Uterus (tissue), 3 donors: ENCODE measurements at regions not wholly inside any gene's neighbourhood (a gene's known extent, or its start where the extent isn't known, plus 50 kb on each side); places are given as distances from the start of the nearest gene placed in this dataset.

Experiments
- DNase-seq, 2 donors: peaks; one replicate each; pipeline ENCODE4 v3.0.0-alpha.2; 2019 to 2020
- H3K27ac ChIP-seq, 2 donors: fragments of 200-600 bp; sonication (generic); 1 replicate in 1 of 2; 2 replicates in 1 of 2; pipeline ENCODE4 v1.5.1; 2016 to 2018
- H3K27me3 ChIP-seq, 2 donors: fragments of 200-600 bp; sonication (generic); one replicate each; pipeline ENCODE4 v1.5.1; 2018 to 2019; ENCODE audit warnings: control low read depth in 1 of 2
- H3K36me3 ChIP-seq, 2 donors: fragments of 200-600 bp; sonication (generic); one replicate each; pipeline ENCODE4 v1.5.1; 2019; ENCODE audit warnings: control low read depth in 1 of 2
- H3K4me1 ChIP-seq, 2 donors: fragments of 200-600 bp; sonication (generic); one replicate each; pipeline ENCODE4 v1.5.1; 2018 to 2019; ENCODE audit warnings: control low read depth in 1 of 2
- H3K4me3 ChIP-seq, 2 donors: fragments of 200-600 bp; sonication (generic); 1 replicate in 1 of 2; 2 replicates in 1 of 2; pipeline ENCODE4 v1.5.1; 2018 to 2019; ENCODE audit warnings: mild to moderate bottlenecking in 1 of 2
- H3K9me3 ChIP-seq, 2 donors: fragments of 200-600 bp; sonication (generic); one replicate each; pipeline ENCODE4 v1.5.1; 2019; ENCODE audit warnings: control low read depth in 1 of 2
- CTCF ChIP-seq, 4 experiments: fragments of 200-600 bp in 2 of 4; fragments of 450-650 bp in 2 of 4; sonication (generic) in 2 of 4; IDR thresholded peaks; one replicate each; pipeline ENCODE4 v1.5.1; 2016 to 2019; ENCODE audit warnings: antibody characterized with exemption in 4 of 4, mild to moderate bottlenecking in 2 of 4, moderate library complexity in 1 of 4
- POLR2A ChIP-seq, 2 donors: fragments of 450-650 bp; IDR thresholded peaks; one replicate each; pipeline ENCODE4 v1.6.1; 2016; ENCODE audit warnings: antibody characterized with exemption in 2 of 2, mild to moderate bottlenecking in 1 of 2, moderate library complexity in 1 of 2
- intact Hi-C: fragments of 100-400 bp; cut with DNase I; formaldehyde crosslinking; loops from one replicate; pipeline ENCODE4 v1.15.1; 2023; ENCODE audit warnings: low total_unique reads
- donor health status: DM: yes; HTN: yes; CAD: no.

GRCh38 chr10:42995537-42995936, 81.3 kb upstream of the RET start:
- TF ChIP-seq POLR2A (IDR thresholded peaks at IDR 0.05) (no peak), CTCF (IDR thresholded peaks at IDR 0.05) (no peak)
- no peaks in the 10 kb centered on the region for H3K9me3 ChIP-seq
- H3K4me1 ChIP-seq = no peaks in the 10 kb centered on the region
- no peak for DNase-seq
- H3K36me3 ChIP-seq = no peaks in the 10 kb centered on the region
- H3K4me3 ChIP-seq = no peak overlapping the region
- H3K27me3 ChIP-seq = no peaks in the 10 kb centered on the region
- no peak overlapping the region for H3K27ac ChIP-seq
- intact Hi-C loops = no loop called here

DNA sequence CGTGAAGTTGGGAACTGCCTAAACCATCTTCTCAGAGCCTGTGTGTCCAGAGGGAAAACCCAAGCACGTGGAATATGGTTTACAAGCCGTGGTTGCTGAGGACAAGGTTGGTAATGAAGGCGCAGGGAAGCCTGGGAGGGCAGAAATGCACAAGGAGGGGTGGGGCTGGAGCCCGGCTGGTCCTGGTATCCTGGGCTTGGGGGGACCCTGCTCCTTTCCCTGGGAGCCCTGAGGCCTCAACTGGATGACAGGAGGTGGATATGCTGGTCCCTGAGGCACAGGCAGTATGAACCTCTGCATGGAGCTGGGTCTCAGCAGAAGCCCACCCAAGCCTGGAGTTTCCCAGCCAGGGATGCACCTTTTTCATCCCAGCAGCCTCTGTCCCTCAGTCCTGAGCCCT, 80.3 kb upstream of the RET start:
- DNase-seq = no peak
- Histone ChIP-seq H3K36me3 (no peaks in the 10 kb centered on the region), H3K4me3 (no peak overlapping the region), H3K9me3 (no peaks in the 10 kb centered on the region), H3K27me3 (no peaks in the 10 kb centered on the region), H3K27ac (no peak overlapping the region), H3K4me1 (no peaks in the 10 kb centered on the region)
- no peak for TF ChIP-seq POLR2A (IDR thresholded peaks at IDR 0.05)
- TF ChIP-seq CTCF (IDR thresholded peaks at IDR 0.05) = no peak
- intact Hi-C loops = no loop called here

DNA sequence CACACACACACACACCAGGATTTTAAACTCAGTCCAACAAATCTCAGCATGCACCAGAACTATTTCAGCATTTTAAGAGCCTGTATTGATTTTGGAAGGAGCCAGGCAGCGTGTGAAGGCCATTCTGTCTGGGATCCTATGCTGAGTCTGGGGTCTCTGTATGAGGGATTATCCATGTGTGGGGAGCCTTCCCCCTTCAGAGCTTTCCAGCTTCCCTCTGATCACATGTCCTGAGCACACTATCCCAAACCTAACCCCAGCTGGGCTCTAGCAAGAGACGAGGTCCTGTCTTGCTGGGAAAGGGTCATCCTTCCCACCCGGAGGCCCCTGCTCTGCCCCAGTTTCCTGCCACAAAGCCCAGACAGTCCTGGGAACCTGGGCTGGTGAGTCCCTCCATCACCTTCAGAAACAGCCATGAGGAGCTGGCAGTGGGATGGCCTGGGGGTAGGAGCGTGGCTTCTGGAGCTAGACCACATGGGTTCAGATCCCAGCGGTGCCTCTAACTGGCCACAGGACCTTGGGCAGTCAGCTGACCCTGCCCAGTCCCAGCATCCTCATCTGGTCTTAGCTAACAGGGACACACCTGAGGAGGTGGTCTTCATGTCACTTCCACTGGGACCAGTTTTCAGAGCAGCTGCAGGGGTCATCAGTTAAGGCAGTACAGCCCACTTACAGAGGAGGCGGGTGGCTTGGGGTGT, 79.6 kb upstream of the RET start:
- Histone ChIP-seq H3K27ac (no peak overlapping the region), H3K36me3 (no peaks in the 10 kb centered on the region), H3K4me1 (no peaks in the 10 kb centered on the region), H3K4me3 (no peak overlapping the region), H3K27me3 (no peaks in the 10 kb centered on the region), H3K9me3 (no peaks in the 10 kb centered on the region)
- intact Hi-C loops = no loop called here
- no peak for DNase-seq
- TF ChIP-seq POLR2A (IDR thresholded peaks at IDR 0.05) = no peak

GRCh38 chr10:42997849-42998165, 79.1 kb upstream of the RET start:
- Histone ChIP-seq H3K4me1 (no peaks in the 10 kb centered on the region), H3K27me3 (no peaks in the 10 kb centered on the region), H3K36me3 (no peaks in the 10 kb centered on the region), H3K9me3 (no peaks in the 10 kb centered on the region), H3K4me3 (no peak overlapping the region), H3K27ac (no peak overlapping the region)
- intact Hi-C loops = no loop called here
- TF ChIP-seq POLR2A (IDR thresholded peaks at IDR 0.05) (no peak), CTCF (IDR thresholded peaks at IDR 0.05) (no peak)
- DNase-seq = no peak

GRCh38 chr10:42998481-42999384, 78.1 kb upstream of the RET start:
- intact Hi-C loops = no loop called here
- H3K27ac ChIP-seq = no peak overlapping the region
- no peaks in the 10 kb centered on the region for H3K9me3 ChIP-seq
- no peaks in the 10 kb centered on the region for H3K4me1 ChIP-seq
- no peak for TF ChIP-seq POLR2A (IDR thresholded peaks at IDR 0.05)
- TF ChIP-seq CTCF (IDR thresholded peaks at IDR 0.05) = no peak
- no peak for DNase-seq
- H3K27me3 ChIP-seq = no peaks in the 10 kb centered on the region
- no peak overlapping the region for H3K4me3 ChIP-seq
- no peaks in the 10 kb centered on the region for H3K36me3 ChIP-seq
